ENCODE measurements at regions not wholly inside any gene's neighbourhood (a gene's known extent, or its start where the extent isn't known, plus 50 kb on each side); places are given as distances from the start of the nearest gene placed in this dataset.
"Not testable (repeated sequence)": the region's sequence is repeated elsewhere in the genome, so short reads cannot be mapped to it uniquely, and the experiment has no call there.

- Histone ChIP-seq H3K4me1 (ENCODE audit: insufficient read depth, low read length) (no peaks in the 10 kb centered on the region), H3K4me3 (ENCODE audit: low read length) (no peak overlapping the region)
Measured at GRCh38 chr4:167831855-167832254, 260.5 kb upstream of the ANXA10 start.

GRCh38 chr4:167838686-167839085 lies 253.7 kb upstream of the ANXA10 start:
- Histone ChIP-seq H3K36me3 (ENCODE audit: insufficient read depth, low read length) (no peaks in the 10 kb centered on the region), H2AFZ (ENCODE audit: low read depth, low read length) (no peak overlapping the region), H3K4me1 (ENCODE audit: insufficient read depth, low read length) (no peaks in the 10 kb centered on the region), H3K4me3 (ENCODE audit: low read length) (no peak overlapping the region), H3K9me3 (ENCODE audit: low read length) (no peaks in the 10 kb centered on the region), H3K27me3 (ENCODE audit: insufficient read depth, low read length) (no peaks in the 10 kb centered on the region)

More at GRCh38 chr4:167831855-167832254, 260.5 kb upstream of the ANXA10 start:
- Histone ChIP-seq H3K36me3 (ENCODE audit: insufficient read depth, low read length) (no peaks in the 10 kb centered on the region), H3K27me3 (ENCODE audit: insufficient read depth, low read length) (no peaks in the 10 kb centered on the region), H3K9me3 (ENCODE audit: low read length) (no peaks in the 10 kb centered on the region), H2AFZ (ENCODE audit: low read depth, low read length) (no peak overlapping the region)

GRCh38 chr4:167842487-167842886 lies 249.8 kb upstream of the ANXA10 start:
- Histone ChIP-seq H3K9me3 (ENCODE audit: low read length) (no peaks in the 10 kb centered on the region), H3K36me3 (ENCODE audit: insufficient read depth, low read length) (no peaks in the 10 kb centered on the region), H3K27me3 (ENCODE audit: insufficient read depth, low read length) (no peaks in the 10 kb centered on the region), H3K4me3 (ENCODE audit: low read length) (no peak overlapping the region), H3K4me1 (ENCODE audit: insufficient read depth, low read length) (no peaks in the 10 kb centered on the region), H2AFZ (ENCODE audit: low read depth, low read length) (no peak overlapping the region)

GRCh38 chr4:167854881-167855280 lies 237.5 kb upstream of the ANXA10 start:
- H3K9me3 ChIP-seq (ENCODE audit: low read length): no peaks in the 10 kb centered on the region
- no peaks in the 10 kb centered on the region for H3K27me3 ChIP-seq (ENCODE audit: insufficient read depth, low read length)
- H2AFZ ChIP-seq (ENCODE audit: low read depth, low read length): no peak overlapping the region
- H3K4me1 ChIP-seq (ENCODE audit: insufficient read depth, low read length): no peaks in the 10 kb centered on the region
- H3K4me3 ChIP-seq (ENCODE audit: low read length): no peak overlapping the region
- H3K36me3 ChIP-seq (ENCODE audit: insufficient read depth, low read length): no peaks in the 10 kb centered on the region

GRCh38 chr4:167858127-167858526 lies 234.2 kb upstream of the ANXA10 start:
- not testable (repeated sequence) for H3K27me3 ChIP-seq (ENCODE audit: insufficient read depth, low read length); H3K9me3 ChIP-seq (ENCODE audit: low read length); H3K36me3 ChIP-seq (ENCODE audit: insufficient read depth, low read length); H2AFZ ChIP-seq (ENCODE audit: low read depth, low read length); H3K4me1 ChIP-seq (ENCODE audit: insufficient read depth, low read length); H3K4me3 ChIP-seq (ENCODE audit: low read length)

- no peaks in the 10 kb centered on the region for H3K36me3 ChIP-seq (ENCODE audit: insufficient read depth, low read length)
- H3K27me3 ChIP-seq (ENCODE audit: insufficient read depth, low read length): no peaks in the 10 kb centered on the region
- H3K4me1 ChIP-seq (ENCODE audit: insufficient read depth, low read length): peaks cover 3% of the 10 kb centered on the region
- no peak overlapping the region for H3K4me3 ChIP-seq (ENCODE audit: low read length)
- no peak overlapping the region for H2AFZ ChIP-seq (ENCODE audit: low read depth, low read length)
- no peaks in the 10 kb centered on the region for H3K9me3 ChIP-seq (ENCODE audit: low read length)
Measured at GRCh38 chr4:167867191-167867590, 225.1 kb upstream of the ANXA10 start.

- no peak overlapping the region for H3K4me3 ChIP-seq (ENCODE audit: low read length)
- H3K9me3 ChIP-seq (ENCODE audit: low read length): no peaks in the 10 kb centered on the region
- H3K27me3 ChIP-seq (ENCODE audit: insufficient read depth, low read length): no peaks in the 10 kb centered on the region
- peaks cover 3% of the 10 kb centered on the region for H3K4me1 ChIP-seq (ENCODE audit: insufficient read depth, low read length)
- H2AFZ ChIP-seq (ENCODE audit: low read depth, low read length): no peak overlapping the region
- H3K36me3 ChIP-seq (ENCODE audit: insufficient read depth, low read length): no peaks in the 10 kb centered on the region
Measured at GRCh38 chr4:167868163-167868562, 224.2 kb upstream of the ANXA10 start.

- no peaks in the 10 kb centered on the region for H3K36me3 ChIP-seq (ENCODE audit: insufficient read depth, low read length)
- no peak overlapping the region for H2AFZ ChIP-seq (ENCODE audit: low read depth, low read length)
- no peaks in the 10 kb centered on the region for H3K27me3 ChIP-seq (ENCODE audit: insufficient read depth, low read length)
- no peak overlapping the region for H3K4me3 ChIP-seq (ENCODE audit: low read length)
- H3K4me1 ChIP-seq (ENCODE audit: insufficient read depth, low read length): no peaks in the 10 kb centered on the region
- H3K9me3 ChIP-seq (ENCODE audit: low read length): no peaks in the 10 kb centered on the region
Measured at GRCh38 chr4:167873496-167873895, 218.8 kb upstream of the ANXA10 start.

- H3K4me3 ChIP-seq (ENCODE audit: low read length); H3K27me3 ChIP-seq (ENCODE audit: insufficient read depth, low read length); H2AFZ ChIP-seq (ENCODE audit: low read depth, low read length); H3K9me3 ChIP-seq (ENCODE audit: low read length); H3K4me1 ChIP-seq (ENCODE audit: insufficient read depth, low read length); H3K36me3 ChIP-seq (ENCODE audit: insufficient read depth, low read length): not testable (repeated sequence)
Measured at GRCh38 chr4:167876091-167876490, 216.2 kb upstream of the ANXA10 start.

- not testable (repeated sequence) for H3K9me3 ChIP-seq (ENCODE audit: low read length); H3K4me3 ChIP-seq (ENCODE audit: low read length); H3K4me1 ChIP-seq (ENCODE audit: insufficient read depth, low read length); H2AFZ ChIP-seq (ENCODE audit: low read depth, low read length); H3K27me3 ChIP-seq (ENCODE audit: insufficient read depth, low read length); H3K36me3 ChIP-seq (ENCODE audit: insufficient read depth, low read length)
Measured at GRCh38 chr4:167877826-167878225, 214.5 kb upstream of the ANXA10 start.

GRCh38 chr4:167883266-167883665 lies 209.1 kb upstream of the ANXA10 start:
- Histone ChIP-seq H3K4me1 (ENCODE audit: insufficient read depth, low read length) (no peaks in the 10 kb centered on the region), H2AFZ (ENCODE audit: low read depth, low read length) (no peak overlapping the region), H3K27me3 (ENCODE audit: insufficient read depth, low read length) (no peaks in the 10 kb centered on the region), H3K9me3 (ENCODE audit: low read length) (peaks cover 4% of the 10 kb centered on the region), H3K4me3 (ENCODE audit: low read length) (no peak overlapping the region), H3K36me3 (ENCODE audit: insufficient read depth, low read length) (no peaks in the 10 kb centered on the region)

GRCh38 chr4:167885071-167885470 lies 207.3 kb upstream of the ANXA10 start:
- Histone ChIP-seq H3K9me3 (ENCODE audit: low read length) (peaks cover 6% of the 10 kb centered on the region), H3K4me1 (ENCODE audit: insufficient read depth, low read length) (no peaks in the 10 kb centered on the region), H3K36me3 (ENCODE audit: insufficient read depth, low read length) (no peaks in the 10 kb centered on the region), H2AFZ (ENCODE audit: low read depth, low read length) (no peak overlapping the region), H3K27me3 (ENCODE audit: insufficient read depth, low read length) (no peaks in the 10 kb centered on the region), H3K4me3 (ENCODE audit: low read length) (no peak overlapping the region)

GRCh38 chr4:167885872-167886271 lies 206.5 kb upstream of the ANXA10 start:
- Histone ChIP-seq H2AFZ (ENCODE audit: low read depth, low read length) (no peak overlapping the region), H3K4me1 (ENCODE audit: insufficient read depth, low read length) (no peaks in the 10 kb centered on the region), H3K9me3 (ENCODE audit: low read length) (peaks cover 6% of the 10 kb centered on the region), H3K36me3 (ENCODE audit: insufficient read depth, low read length) (no peaks in the 10 kb centered on the region), H3K4me3 (ENCODE audit: low read length) (no peak overlapping the region), H3K27me3 (ENCODE audit: insufficient read depth, low read length) (no peaks in the 10 kb centered on the region)

- no peak overlapping the region for H3K4me3 ChIP-seq (ENCODE audit: low read length)
- no peak overlapping the region for H2AFZ ChIP-seq (ENCODE audit: low read depth, low read length)
- H3K27me3 ChIP-seq (ENCODE audit: insufficient read depth, low read length): no peaks in the 10 kb centered on the region
- no peaks in the 10 kb centered on the region for H3K36me3 ChIP-seq (ENCODE audit: insufficient read depth, low read length)
- H3K9me3 ChIP-seq (ENCODE audit: low read length): peaks cover 6% of the 10 kb centered on the region
- H3K4me1 ChIP-seq (ENCODE audit: insufficient read depth, low read length): no peaks in the 10 kb centered on the region
Measured at GRCh38 chr4:167887726-167888125, 204.6 kb upstream of the ANXA10 start.

Measured in neuron (in vitro differentiated cells).